Keratinocyte (primary cell): ENCODE measurements at regions not wholly inside any gene's neighbourhood (a gene's known extent, or its start where the extent isn't known, plus 50 kb on each side); places are given as distances from the start of the nearest gene placed in this dataset.

Source experiments
- DNase-seq: peaks from one replicate; pipeline ENCODE4 v3.0.0-alpha.2; 2011; ENCODE audit warnings: low read depth, missing footprints, low spot score
- FAIRE-seq: peaks from 2 replicates; lab custom pipeline; 2011; peaks lifted over from hg19 to GRCh38; lab: Jason Lieb, UNC
- H2AFZ ChIP-seq: 2 replicates; pipeline ENCODE4 v1.6.0; 2012; ENCODE audit warnings: low read length, control low read depth, inconsistent platforms; ENCODE audit not compliant: control insufficient read depth
- H3K27ac ChIP-seq: 2 replicates; pipeline ENCODE4 v1.5.1; 2011; ENCODE audit warnings: low read length; ENCODE audit not compliant: control insufficient read depth, insufficient read depth
- H3K27me3 ChIP-seq: 3 replicates; pipeline ENCODE4 v1.6.0; 2011; ENCODE audit warnings: low read length; ENCODE audit not compliant: control insufficient read depth, insufficient read depth; ENCODE audit errors: extremely low read depth
- H3K36me3 ChIP-seq, 2 experiments: 2 replicates in 1 of 2; 3 replicates in 1 of 2; pipeline ENCODE4 v1.5.1; 2011; ENCODE audit warnings: low read length in 2 of 2, mild to moderate bottlenecking in 1 of 2; ENCODE audit not compliant: control insufficient read depth in 2 of 2, insufficient read depth in 2 of 2; ENCODE audit errors: extremely low read depth in 1 of 2
- H3K4me1 ChIP-seq: 3 replicates; pipeline ENCODE4 v1.5.1; 2011; ENCODE audit warnings: low read length; ENCODE audit not compliant: control insufficient read depth, insufficient read depth; ENCODE audit errors: extremely low read depth
- H3K4me2 ChIP-seq: 3 replicates; pipeline ENCODE4 v1.6.0; 2011; ENCODE audit warnings: low read depth, low read length; ENCODE audit not compliant: control insufficient read depth, insufficient read depth; ENCODE audit errors: extremely low read depth
- H3K4me3 ChIP-seq, 3 experiments: fragments of 200-600 bp in 1 of 3; sonication (generic) in 1 of 3; 2 replicates in 2 of 3; 3 replicates in 1 of 3; pipeline ENCODE4 v1.5.1; 2011 to 2016; ENCODE audit warnings: low read length in 3 of 3, mild to moderate bottlenecking in 3 of 3, control low read depth in 2 of 3, inconsistent platforms in 1 of 3, low read depth in 1 of 3, mixed read lengths in 1 of 3, mixed run types in 1 of 3, moderate library complexity in 1 of 3; ENCODE audit not compliant: control insufficient read depth in 2 of 3, insufficient read depth in 2 of 3; ENCODE audit errors: extremely low read depth in 1 of 3
- H3K79me2 ChIP-seq: 2 replicates; pipeline ENCODE4 v1.6.0; 2012; ENCODE audit warnings: low read length; ENCODE audit not compliant: control insufficient read depth, insufficient read depth
- H3K9ac ChIP-seq: 3 replicates; pipeline ENCODE4 v1.6.0; 2011; ENCODE audit warnings: low read length; ENCODE audit not compliant: control insufficient read depth, insufficient read depth; ENCODE audit errors: extremely low read depth
- H3K9me1 ChIP-seq: 3 replicates; pipeline ENCODE4 v1.6.0; 2011; ENCODE audit warnings: low read length; ENCODE audit not compliant: control insufficient read depth, insufficient read depth; ENCODE audit errors: extremely low read depth
- H3K9me3 ChIP-seq: 2 replicates; pipeline ENCODE4 v1.5.1; 2012; ENCODE audit warnings: low read depth, low read length; ENCODE audit not compliant: control insufficient read depth
- H4K20me1 ChIP-seq: 3 replicates; pipeline ENCODE4 v1.6.0; 2011; ENCODE audit warnings: low read length; ENCODE audit not compliant: control insufficient read depth, insufficient read depth; ENCODE audit errors: extremely low read depth
- CTCF ChIP-seq, 3 experiments: IDR thresholded peaks in 1 of 3; conservative IDR thresholded peaks in 1 of 3; optimal IDR thresholded peaks in 1 of 3; 2 replicates in 2 of 3; 3 replicates in 1 of 3; pipeline versions ENCODE3 to v1.5.1; 2011; ENCODE audit warnings: low read length in 3 of 3, mild to moderate bottlenecking in 3 of 3, moderate library complexity in 2 of 3, control low read depth in 1 of 3, inconsistent platforms in 1 of 3; ENCODE audit not compliant: insufficient read depth in 2 of 3; ENCODE audit errors: extremely low read depth in 1 of 3
- EZH2 ChIP-seq: IDR thresholded peaks from one replicate; pipeline ENCODE4 v1.6.1; 2012; ENCODE audit warnings: inconsistent platforms, mild to moderate bottlenecking, low read length, moderate library complexity
- dilution Hi-C: fragments of 300-500 bp; cut with MboI; formaldehyde crosslinking; loops from one replicate; pipeline ENCODE4 v1.7.0; 2020; ENCODE audit warnings: low sequenced_read_pairs; ENCODE audit not compliant: extremely low pct_ligation_motif_present

- FAIRE-seq: no peak
- TF ChIP-seq CTCF (optimal IDR thresholded peaks at IDR 0.05 in 1 of 3, IDR thresholded peaks at IDR 0.05 in 1 of 3, conservative IDR thresholded peaks at IDR 0.05 in 1 of 3; ENCODE audit: extremely low read depth in 1 of 3, insufficient read depth in 2 of 3, low read length in 3 of 3): no peak
- TF ChIP-seq EZH2: no peak
Observed at GRCh38 chr2:188762151-188762550, 212.0 kb upstream of the COL3A1 start.

GRCh38 chr2:188765522-188766470, 208.4 kb upstream of the COL3A1 start:
- dilution Hi-C loops: no loop called here
- Histone ChIP-seq H3K4me2 (no peak overlapping the region), H3K79me2 (no peaks in the 10 kb centered on the region), H3K27me3 (no peaks in the 10 kb centered on the region), H3K36me3 (no peaks in the 10 kb centered on the region), H4K20me1 (no peaks in the 10 kb centered on the region), H2AFZ (no peak overlapping the region), H3K9me1 (no peaks in the 10 kb centered on the region), H3K9me3 (no peaks in the 10 kb centered on the region), H3K4me1 (no peaks in the 10 kb centered on the region), H3K9ac (no peak overlapping the region), H3K4me3 (no peak overlapping the region), H3K27ac (no peak overlapping the region)
- no peak for TF ChIP-seq EZH2
- peak; percentile 38 to 51 (median 47) for TF ChIP-seq CTCF (optimal IDR thresholded peaks at IDR 0.05 in 1 of 3, IDR thresholded peaks at IDR 0.05 in 1 of 3, conservative IDR thresholded peaks at IDR 0.05 in 1 of 3; ENCODE audit: extremely low read depth in 1 of 3, insufficient read depth in 2 of 3, low read length in 3 of 3)
- no peak for DNase-seq
- no peak for FAIRE-seq

More at GRCh38 chr2:188762151-188762550, 212.0 kb upstream of the COL3A1 start:
- no peaks in the 10 kb centered on the region for H3K4me1 ChIP-seq
- no peaks in the 10 kb centered on the region for H3K36me3 ChIP-seq
- no peak for DNase-seq
- no peaks in the 10 kb centered on the region for H3K79me2 ChIP-seq
- H3K9me1 ChIP-seq: no peaks in the 10 kb centered on the region
- no peak overlapping the region for H3K27ac ChIP-seq
- H3K9ac ChIP-seq: no peak overlapping the region
- H3K27me3 ChIP-seq: no peaks in the 10 kb centered on the region
- H2AFZ ChIP-seq: no peak overlapping the region
- dilution Hi-C loops: no loop called here
- H4K20me1 ChIP-seq: no peaks in the 10 kb centered on the region
- no peak overlapping the region for H3K4me3 ChIP-seq
- no peaks in the 10 kb centered on the region for H3K9me3 ChIP-seq
- H3K4me2 ChIP-seq: no peak overlapping the region
